Ishikawa (cell line): ENCODE measurements at regions not wholly inside any gene's neighbourhood (a gene's known extent, or its start where the extent isn't known, plus 50 kb on each side); places are given as distances from the start of the nearest gene placed in this dataset.

Experiments
- CEBPB ChIP-seq: IDR thresholded peaks from 2 replicates; pipeline ENCODE4 v1.6.1; 2012
- CREB1 ChIP-seq: IDR thresholded peaks from 2 replicates; pipeline ENCODE4 v1.6.1; 2012; ENCODE audit warnings: low read depth
- EGR1 ChIP-seq: IDR thresholded peaks from 2 replicates; pipeline ENCODE4 v1.6.1; 2012
- EP300 ChIP-seq: IDR thresholded peaks from 2 replicates; pipeline ENCODE4 v1.6.1; 2012; ENCODE audit warnings: borderline replicate concordance
- FOXM1 ChIP-seq: IDR thresholded peaks from 2 replicates; pipeline ENCODE4 v1.6.1; 2012; ENCODE audit warnings: low read depth, borderline replicate concordance
- NFIC ChIP-seq: IDR thresholded peaks from 2 replicates; pipeline ENCODE4 v1.6.1; 2012
- RAD21 ChIP-seq: IDR thresholded peaks from 2 replicates; pipeline ENCODE4 v1.6.1; 2012; ENCODE audit warnings: low read depth
- TAF1 ChIP-seq: IDR thresholded peaks from 2 replicates; pipeline ENCODE4 v1.6.1; 2012; ENCODE audit warnings: low read depth, mild to moderate bottlenecking
- TCF12 ChIP-seq: IDR thresholded peaks from 2 replicates; pipeline ENCODE4 v1.6.1; 2012; ENCODE audit warnings: low read depth
- TEAD4 ChIP-seq: IDR thresholded peaks from 2 replicates; pipeline ENCODE4 v1.6.1; 2012
- YY1 ChIP-seq: IDR thresholded peaks from 2 replicates; pipeline ENCODE4 v1.6.1; 2012; ENCODE audit warnings: low read depth
- ZBTB7A ChIP-seq: IDR thresholded peaks from 2 replicates; pipeline ENCODE4 v1.6.1; 2012; ENCODE audit warnings: low read depth
- TF ChIP-seq, protein P1 (sequence below): IDR thresholded peaks from 2 replicates; pipeline ENCODE4 v1.6.1; 2012
- TF ChIP-seq, protein P2 (sequence below): IDR thresholded peaks from 2 replicates; pipeline ENCODE4 v1.6.1; 2012
- TF ChIP-seq, protein P3 (sequence below): IDR thresholded peaks from 2 replicates; pipeline ENCODE4 v1.6.1; 2012; ENCODE audit warnings: low read depth, mild to moderate bottlenecking

DNA sequence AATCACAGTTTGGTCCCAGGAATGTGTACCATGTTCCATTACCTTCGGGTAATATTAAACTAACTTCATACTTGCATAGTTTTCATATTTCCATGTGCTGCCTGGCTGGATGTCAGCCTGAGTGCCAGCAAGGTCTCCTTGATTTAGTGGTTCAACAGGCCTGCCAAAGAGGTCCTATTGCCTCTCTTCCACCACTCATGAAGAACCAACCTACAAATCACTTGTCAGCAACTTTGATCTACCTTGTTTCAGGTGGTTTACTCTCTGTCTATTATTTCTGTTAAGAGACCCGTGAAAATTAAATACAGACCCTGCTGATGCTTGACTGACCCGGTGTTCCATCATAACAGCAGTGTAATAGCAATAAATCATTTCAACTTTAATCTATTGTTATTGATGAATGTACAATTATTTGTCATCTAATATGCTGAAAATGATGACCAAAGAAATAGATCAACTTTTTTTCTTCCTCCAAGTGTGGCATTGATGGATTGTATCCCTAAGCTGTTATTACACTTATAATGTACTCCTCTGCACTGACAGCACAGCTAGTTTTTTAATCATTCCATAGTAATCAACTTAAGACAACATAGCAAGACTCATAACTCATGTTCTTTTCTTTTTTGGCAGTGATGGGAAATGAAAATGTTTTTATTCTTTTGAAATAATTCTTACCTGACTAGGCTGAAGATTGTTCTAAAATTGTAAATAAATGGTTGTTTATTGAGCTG, 1220.2 kb upstream of the ACVR2A start:
- no peak for TF ChIP-seq TAF1
- peak; percentile 36; the same call in 1 of the 2 replicates for TF ChIP-seq FOXM1
- peak; percentile 26; the same call in 1 of the 2 replicates for TF ChIP-seq CEBPB
- TF ChIP-seq YY1: no peak
- TF ChIP-seq CREB1: no peak
- TF ChIP-seq RAD21: no peak
- TF ChIP-seq EP300: peak; percentile 39; the same call in 1 of the 2 replicates
- no peak for TF ChIP-seq EGR1
- no peak for TF ChIP-seq ZBTB7A
- TF ChIP-seq, protein P1, sequence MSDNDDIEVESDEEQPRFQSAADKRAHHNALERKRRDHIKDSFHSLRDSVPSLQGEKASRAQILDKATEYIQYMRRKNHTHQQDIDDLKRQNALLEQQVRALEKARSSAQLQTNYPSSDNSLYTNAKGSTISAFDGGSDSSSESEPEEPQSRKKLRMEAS: no peak
- peak; percentile 84 for TF ChIP-seq NFIC
- TF ChIP-seq, protein P2, sequence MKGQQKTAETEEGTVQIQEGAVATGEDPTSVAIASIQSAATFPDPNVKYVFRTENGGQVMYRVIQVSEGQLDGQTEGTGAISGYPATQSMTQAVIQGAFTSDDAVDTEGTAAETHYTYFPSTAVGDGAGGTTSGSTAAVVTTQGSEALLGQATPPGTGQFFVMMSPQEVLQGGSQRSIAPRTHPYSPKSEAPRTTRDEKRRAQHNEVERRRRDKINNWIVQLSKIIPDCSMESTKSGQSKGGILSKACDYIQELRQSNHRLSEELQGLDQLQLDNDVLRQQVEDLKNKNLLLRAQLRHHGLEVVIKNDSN: no peak
- peak; percentile 87 for TF ChIP-seq TCF12
- TF ChIP-seq TEAD4: peak; percentile 60
- TF ChIP-seq, protein P3, sequence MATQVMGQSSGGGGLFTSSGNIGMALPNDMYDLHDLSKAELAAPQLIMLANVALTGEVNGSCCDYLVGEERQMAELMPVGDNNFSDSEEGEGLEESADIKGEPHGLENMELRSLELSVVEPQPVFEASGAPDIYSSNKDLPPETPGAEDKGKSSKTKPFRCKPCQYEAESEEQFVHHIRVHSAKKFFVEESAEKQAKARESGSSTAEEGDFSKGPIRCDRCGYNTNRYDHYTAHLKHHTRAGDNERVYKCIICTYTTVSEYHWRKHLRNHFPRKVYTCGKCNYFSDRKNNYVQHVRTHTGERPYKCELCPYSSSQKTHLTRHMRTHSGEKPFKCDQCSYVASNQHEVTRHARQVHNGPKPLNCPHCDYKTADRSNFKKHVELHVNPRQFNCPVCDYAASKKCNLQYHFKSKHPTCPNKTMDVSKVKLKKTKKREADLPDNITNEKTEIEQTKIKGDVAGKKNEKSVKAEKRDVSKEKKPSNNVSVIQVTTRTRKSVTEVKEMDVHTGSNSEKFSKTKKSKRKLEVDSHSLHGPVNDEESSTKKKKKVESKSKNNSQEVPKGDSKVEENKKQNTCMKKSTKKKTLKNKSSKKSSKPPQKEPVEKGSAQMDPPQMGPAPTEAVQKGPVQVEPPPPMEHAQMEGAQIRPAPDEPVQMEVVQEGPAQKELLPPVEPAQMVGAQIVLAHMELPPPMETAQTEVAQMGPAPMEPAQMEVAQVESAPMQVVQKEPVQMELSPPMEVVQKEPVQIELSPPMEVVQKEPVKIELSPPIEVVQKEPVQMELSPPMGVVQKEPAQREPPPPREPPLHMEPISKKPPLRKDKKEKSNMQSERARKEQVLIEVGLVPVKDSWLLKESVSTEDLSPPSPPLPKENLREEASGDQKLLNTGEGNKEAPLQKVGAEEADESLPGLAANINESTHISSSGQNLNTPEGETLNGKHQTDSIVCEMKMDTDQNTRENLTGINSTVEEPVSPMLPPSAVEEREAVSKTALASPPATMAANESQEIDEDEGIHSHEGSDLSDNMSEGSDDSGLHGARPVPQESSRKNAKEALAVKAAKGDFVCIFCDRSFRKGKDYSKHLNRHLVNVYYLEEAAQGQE: no peak

GRCh38 chr2:146623771-146624170, 1221.1 kb upstream of the ACVR2A start:
- no peak for TF ChIP-seq CREB1
- no peak for TF ChIP-seq FOXM1
- TF ChIP-seq TCF12: no peak
- TF ChIP-seq YY1: no peak
- TF ChIP-seq CEBPB: no peak
- no peak for TF ChIP-seq ZBTB7A
- TF ChIP-seq RAD21: no peak
- no peak for TF ChIP-seq EP300

GRCh38 chr2:146621656-146622055, 1223.2 kb upstream of the ACVR2A start:
- TF ChIP-seq YY1 (no peak), CEBPB (no peak), EGR1 (no peak), FOXM1 (no peak), NFIC (no peak), EP300 (no peak)
- TF ChIP-seq, protein P3: no peak
- TF ChIP-seq, protein P1: no peak
- TF ChIP-seq, protein P2: no peak

DNA sequence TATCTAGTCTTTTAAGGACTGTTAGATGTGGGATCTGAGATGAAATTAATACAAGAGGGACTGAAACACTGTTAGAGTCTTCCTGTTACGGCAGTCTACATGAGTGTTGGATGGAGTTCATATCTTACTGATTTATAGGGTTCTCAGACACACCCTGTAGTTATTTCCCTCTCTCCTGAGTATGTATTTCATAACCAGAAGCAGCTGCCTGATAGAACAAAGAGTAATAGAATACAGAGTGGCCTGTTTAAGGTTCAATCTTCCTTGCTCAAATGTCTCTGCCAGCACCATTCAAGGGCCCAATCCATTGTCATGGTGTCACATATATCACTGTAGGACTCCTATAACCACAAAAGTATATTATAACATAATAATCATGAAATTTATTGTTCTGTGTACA, 1229.1 kb upstream of the ACVR2A start:
- no peak for TF ChIP-seq TEAD4
- no peak for TF ChIP-seq TCF12
- no peak for TF ChIP-seq EP300
- TF ChIP-seq TAF1: no peak
- no peak for TF ChIP-seq CEBPB
- TF ChIP-seq, protein P3: no peak
- no peak for TF ChIP-seq YY1
- TF ChIP-seq CREB1: no peak
- no peak for TF ChIP-seq ZBTB7A
- no peak for TF ChIP-seq NFIC
- TF ChIP-seq, protein P1: no peak
- TF ChIP-seq, protein P2: no peak
- no peak for TF ChIP-seq FOXM1
- no peak for TF ChIP-seq EGR1
- TF ChIP-seq RAD21: no peak
